Progenitor cell of endocrine pancreas (in vitro differentiated cells): ENCODE measurements at regions not wholly inside any gene's neighbourhood (a gene's known extent, or its start where the extent isn't known, plus 50 kb on each side); places are given as distances from the start of the nearest gene placed in this dataset.

ENCODE experiments used
- DNase-seq: peaks from one replicate; pipeline ENCODE4 v3.0.0; 2021; ENCODE audit warnings: low spot score; ENCODE audit not compliant: unreplicated experiment
- H3K27ac Mint-ChIP-seq: 2 replicates; pipeline ENCODE4 v1.8.0; 2021; ENCODE audit warnings: mild to moderate bottlenecking, moderate library complexity, mixed read lengths
- H3K27me3 Mint-ChIP-seq: 2 replicates; pipeline ENCODE4 v1.8.0; 2021; ENCODE audit warnings: mixed read lengths
- H3K36me3 Mint-ChIP-seq: 2 replicates; pipeline ENCODE4 v1.8.0; 2022; ENCODE audit warnings: mixed read lengths; ENCODE audit not compliant: insufficient read depth
- H3K4me1 Mint-ChIP-seq: 2 replicates; pipeline ENCODE4 v1.8.0; 2021; ENCODE audit warnings: low read depth, mixed read lengths
- H3K4me3 Mint-ChIP-seq: 2 replicates; pipeline ENCODE4 v1.8.0; 2021; ENCODE audit warnings: low read depth, mild to moderate bottlenecking, moderate library complexity, mixed read lengths
- H3K9me3 Mint-ChIP-seq: 2 replicates; pipeline ENCODE4 v1.8.0; 2021; ENCODE audit warnings: low read depth, mixed read lengths
- CTCF ChIP-seq: fragments of 200-600 bp; sonication (generic); IDR thresholded peaks from one replicate; pipeline ENCODE4 v1.5.0; 2021; ENCODE audit warnings: antibody characterized with exemption, mild to moderate bottlenecking; ENCODE audit not compliant: unreplicated experiment

DNA sequence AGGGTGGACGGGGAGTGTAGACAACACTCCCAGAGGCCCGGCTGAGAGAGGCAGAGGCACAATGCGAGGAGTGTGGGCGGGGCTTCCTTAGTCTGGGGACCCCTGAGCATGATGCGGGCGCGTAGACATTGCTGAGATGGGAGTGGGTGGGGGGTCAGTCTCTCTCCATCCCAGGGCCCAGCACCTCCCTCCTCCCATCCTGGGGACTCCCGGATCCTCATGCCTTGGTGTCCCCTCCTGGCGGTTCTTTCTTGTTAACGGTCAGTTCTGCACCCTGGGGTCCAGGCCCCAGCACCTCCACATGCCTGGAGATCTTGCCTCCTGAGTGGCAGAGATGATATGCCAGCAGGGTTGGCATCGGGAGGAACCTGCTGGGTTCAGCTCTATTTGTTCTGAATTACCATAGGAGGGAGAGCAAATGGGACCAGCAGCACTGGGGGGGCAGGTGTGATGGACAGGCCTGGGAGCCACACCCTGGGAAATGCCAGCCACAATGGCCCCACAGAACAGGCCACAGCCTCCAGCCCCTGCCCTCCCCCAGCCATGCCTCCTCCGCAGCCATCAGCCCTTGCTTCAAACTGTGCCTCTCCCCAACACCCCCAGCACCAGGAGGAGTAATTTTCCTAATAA lies 55.7 kb downstream of the RTL6 start:
- no peak overlapping the region for H3K27ac Mint-ChIP-seq
- H3K4me1 Mint-ChIP-seq = peaks cover 2% of the 10 kb centered on the region
- no peak for TF ChIP-seq CTCF
- peaks cover 6% of the 10 kb centered on the region for H3K27me3 Mint-ChIP-seq
- H3K9me3 Mint-ChIP-seq = no peaks in the 10 kb centered on the region
- H3K36me3 Mint-ChIP-seq = no peaks in the 10 kb centered on the region
- no peak overlapping the region for H3K4me3 Mint-ChIP-seq
- DNase-seq = no peak

GRCh38 chr22:44441401-44442185 lies 56.4 kb downstream of the RTL6 start:
- TF ChIP-seq CTCF = no peak
- H3K27ac Mint-ChIP-seq = no peak overlapping the region

GRCh38 chr22:44440224-44441160 lies 57.5 kb downstream of the RTL6 start:
- DNase-seq = no peak
- Mint-ChIP-seq H3K4me1 (peaks cover 2% of the 10 kb centered on the region), H3K36me3 (no peaks in the 10 kb centered on the region), H3K9me3 (no peaks in the 10 kb centered on the region), H3K27ac (no peak overlapping the region), H3K4me3 (no peak overlapping the region), H3K27me3 (peaks cover 6% of the 10 kb centered on the region)
- TF ChIP-seq CTCF = no peak

More at GRCh38 chr22:44441401-44442185, 56.4 kb downstream of the RTL6 start:
- no peak overlapping the region for H3K4me3 Mint-ChIP-seq
- no peak for DNase-seq
- peaks cover 2% of the 10 kb centered on the region for H3K4me1 Mint-ChIP-seq
- H3K27me3 Mint-ChIP-seq = peaks cover 6% of the 10 kb centered on the region
- no peaks in the 10 kb centered on the region for H3K36me3 Mint-ChIP-seq
- H3K9me3 Mint-ChIP-seq = no peaks in the 10 kb centered on the region

- no peak for TF ChIP-seq CTCF
- peaks cover 2% of the 10 kb centered on the region for H3K4me1 Mint-ChIP-seq
- DNase-seq = no peak
- peaks cover 6% of the 10 kb centered on the region for H3K27me3 Mint-ChIP-seq
- H3K9me3 Mint-ChIP-seq = no peaks in the 10 kb centered on the region
- no peak overlapping the region for H3K27ac Mint-ChIP-seq
- no peaks in the 10 kb centered on the region for H3K36me3 Mint-ChIP-seq
- H3K4me3 Mint-ChIP-seq = no peak overlapping the region
These were observed 58.4 kb downstream of the RTL6 start for GRCh38 chr22:44439356-44440223.
